CD14-positive monocyte (primary cell): ENCODE measurements at regions not wholly inside any gene's neighbourhood (a gene's known extent, or its start where the extent isn't known, plus 50 kb on each side); places are given as distances from the start of the nearest gene placed in this dataset.
A peak's percentile ranks its signal among the peaks of the same experiment; 100 is the strongest.
"Not testable (repeated sequence)": the region's sequence is repeated elsewhere in the genome, so short reads cannot be mapped to it uniquely, and the experiment has no call there.

Experiments used
- DNase-seq, 3 donors: peaks; one replicate each; pipeline ENCODE4 v3.0.0-alpha.2; 2011 to 2022
- H2AFZ ChIP-seq: 2 replicates; pipeline ENCODE4 v1.6.0; 2012; ENCODE audit warnings: mild to moderate bottlenecking, low read depth, low read length, inconsistent platforms; ENCODE audit not compliant: insufficient read depth, poor library complexity, severe bottlenecking
- H3K27ac ChIP-seq, 2 donors: 1 replicate in 1 of 2; 2 replicates in 1 of 2; pipeline ENCODE4 v1.5.1; 2012 to 2013; ENCODE audit warnings: low read length in 2 of 2, control low read depth in 1 of 2, inconsistent platforms in 1 of 2, low read depth in 1 of 2, mild to moderate bottlenecking in 1 of 2
- H3K27me3 ChIP-seq, 2 donors: one replicate each; pipeline versions ENCODE4 v1.6.0 to v1.6.1; 2011 to 2013; ENCODE audit warnings: low read length in 2 of 2; ENCODE audit not compliant: control insufficient read depth in 2 of 2, insufficient read depth in 2 of 2
- H3K36me3 ChIP-seq, 2 donors: replicated peaks in 1 of 2; 1 replicate in 1 of 2; 2 replicates in 1 of 2; pipeline versions ENCODE4 v1.5.1 to v1.6.1; 2012 to 2013; ENCODE audit warnings: low read length in 2 of 2, control low read depth in 1 of 2, inconsistent platforms in 1 of 2, mild to moderate bottlenecking in 1 of 2; ENCODE audit not compliant: insufficient read depth in 2 of 2, control insufficient read depth in 1 of 2
- H3K4me1 ChIP-seq, 2 donors: 1 replicate in 1 of 2; 2 replicates in 1 of 2; pipeline versions ENCODE4 v1.5.1 to v1.6.1; 2012 to 2013; ENCODE audit warnings: low read length in 2 of 2, control low read depth in 1 of 2, inconsistent platforms in 1 of 2, mild to moderate bottlenecking in 1 of 2, moderate library complexity in 1 of 2; ENCODE audit not compliant: insufficient read depth in 2 of 2, control insufficient read depth in 1 of 2
- H3K4me2 ChIP-seq: replicated peaks from 2 replicates; pipeline ENCODE3; 2012; ENCODE audit warnings: low read length, moderate library complexity, mild to moderate bottlenecking; ENCODE audit not compliant: poor library complexity, severe bottlenecking; ENCODE audit errors: extremely low read depth
- H3K4me3 ChIP-seq, 3 experiments: fragments of 200-600 bp in 1 of 3; sonication (generic) in 1 of 3; replicated peaks in 1 of 3; 1 replicate in 2 of 3; 2 replicates in 1 of 3; pipeline ENCODE4 v1.5.1; 2011 to 2013; ENCODE audit warnings: low read length in 3 of 3, mild to moderate bottlenecking in 3 of 3, control low read depth in 2 of 3, low read depth in 2 of 3, inconsistent platforms in 1 of 3, moderate library complexity in 1 of 3
- H3K79me2 ChIP-seq: 2 replicates; pipeline ENCODE4 v1.6.0; 2012; ENCODE audit warnings: mild to moderate bottlenecking, control low read depth, inconsistent platforms, low read length, moderate library complexity; ENCODE audit not compliant: insufficient read depth
- H3K9ac ChIP-seq: 2 replicates; pipeline ENCODE4 v1.6.0; 2017; ENCODE audit warnings: low read length, mild to moderate bottlenecking; ENCODE audit not compliant: insufficient read depth, poor library complexity, severe bottlenecking
- H3K9me3 ChIP-seq, 2 donors: replicated peaks in 1 of 2; 1 replicate in 1 of 2; 2 replicates in 1 of 2; pipeline versions ENCODE4 v1.5.1 to v1.6.1; 2012 to 2013; ENCODE audit warnings: low read length in 2 of 2, control low read depth in 1 of 2; ENCODE audit not compliant: control insufficient read depth in 1 of 2, insufficient read depth in 1 of 2
- H4K20me1 ChIP-seq: 2 replicates; pipeline ENCODE4 v1.6.0; 2012; ENCODE audit warnings: mild to moderate bottlenecking, low read length, control low read depth, moderate library complexity; ENCODE audit not compliant: insufficient read depth
- H3K27ac Mint-ChIP-seq, 7 donors: one replicate each; pipeline ENCODE4 v1.8.0; 2020; ENCODE audit warnings: mild to moderate bottlenecking in 7 of 7, mixed read lengths in 7 of 7, moderate library complexity in 6 of 7, inconsistent platforms in 2 of 7
- H3K27me3 Mint-ChIP-seq, 3 donors: one replicate each; pipeline ENCODE4 v1.8.0; 2021 to 2022; ENCODE audit warnings: low read depth in 3 of 3, mild to moderate bottlenecking in 3 of 3, mixed read lengths in 3 of 3, moderate library complexity in 3 of 3, inconsistent platforms in 1 of 3
- H3K36me3 Mint-ChIP-seq, 2 donors: one replicate each; pipeline ENCODE4 v1.8.0; 2020; ENCODE audit warnings: mixed read lengths in 2 of 2, inconsistent platforms in 1 of 2, mild to moderate bottlenecking in 1 of 2
- H3K4me1 Mint-ChIP-seq: one replicate; pipeline ENCODE4 v1.8.0; 2020; ENCODE audit warnings: mild to moderate bottlenecking, mixed read lengths
- H3K4me3 Mint-ChIP-seq, 2 donors: one replicate each; pipeline ENCODE4 v1.8.0; 2020; ENCODE audit warnings: mild to moderate bottlenecking in 2 of 2, mixed read lengths in 2 of 2, moderate library complexity in 1 of 2
- H3K9me3 Mint-ChIP-seq, 7 donors: one replicate each; pipeline ENCODE4 v1.8.0; 2020 to 2022; ENCODE audit warnings: mixed read lengths in 7 of 7, mild to moderate bottlenecking in 6 of 7, moderate library complexity in 6 of 7, inconsistent platforms in 2 of 7
- WGBS: methylation state at CpG from one replicate; pipeline ENCODE4 v1.1.5; 2013; ENCODE audit warnings: missing lambda C conversion rate; ENCODE audit not compliant: insufficient coverage; 5-methylcytosine and 5-hydroxymethylcytosine counted together
- intact Hi-C, 2 donors: fragments of 100-400 bp; cut with micrococcal nuclease; formaldehyde crosslinking; loops; one replicate each; pipeline versions ENCODE4 v1.15.0 to v1.15.1; 2023
- TF ChIP-seq, protein P1 (sequence below): fragments of 200-600 bp; IDR thresholded peaks from one replicate; pipeline ENCODE4 v1.8.0; 2022; ENCODE audit warnings: antibody characterized with exemption, mild to moderate bottlenecking

DNA sequence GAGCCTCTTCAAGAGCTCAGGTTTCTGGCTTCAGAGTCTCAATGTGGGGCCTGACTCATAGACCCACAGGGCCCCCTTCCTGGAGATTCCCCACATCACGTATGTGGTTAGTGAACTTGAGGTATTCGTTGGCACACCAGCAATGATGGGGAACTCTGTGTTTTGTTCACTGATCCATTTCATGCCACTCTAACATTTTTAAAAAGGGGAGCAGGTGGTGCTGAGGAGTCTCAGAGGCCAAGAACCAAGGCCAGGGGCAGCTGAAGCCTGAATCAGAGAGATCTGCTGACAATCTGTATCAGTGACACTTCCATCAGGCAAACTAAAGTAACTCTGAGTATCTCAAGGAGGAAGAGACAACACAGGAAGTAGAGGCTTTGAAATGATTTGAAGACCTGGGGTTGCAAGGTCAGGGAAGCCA is 323.4 kb downstream of the VRK1 start:
- Mint-ChIP-seq H3K36me3 (no peaks in the 10 kb centered on the region), H3K4me3 (no peak overlapping the region), H3K27ac (no peak overlapping the region), H3K4me1 (peaks cover 1% of the 10 kb centered on the region), H3K27me3 (peaks cover 0 to 12% (median 8%) of the 10 kb centered on the region in 3 donors), H3K9me3 (peaks cover 0 to 2% (median 0%) of the 10 kb centered on the region in 7 donors)
- Histone ChIP-seq H4K20me1 (no peaks in the 10 kb centered on the region), H3K4me3 (no peak overlapping the region), H3K27me3 (no peaks in the 10 kb centered on the region), H2AFZ (no peak overlapping the region), H3K79me2 (no peaks in the 10 kb centered on the region), H3K36me3 (no peaks in the 10 kb centered on the region), H3K4me1 (no peaks in the 10 kb centered on the region), H3K27ac (no peak overlapping the region), H3K4me2 (no peak overlapping the region), H3K9me3 (no peaks in the 10 kb centered on the region), H3K9ac (no peak overlapping the region)
- intact Hi-C loops = no loop called here
- no CpG with 5 or more reads among the region's 2 CpGs for WGBS
- DNase-seq = no peak
- TF ChIP-seq, protein P1, sequence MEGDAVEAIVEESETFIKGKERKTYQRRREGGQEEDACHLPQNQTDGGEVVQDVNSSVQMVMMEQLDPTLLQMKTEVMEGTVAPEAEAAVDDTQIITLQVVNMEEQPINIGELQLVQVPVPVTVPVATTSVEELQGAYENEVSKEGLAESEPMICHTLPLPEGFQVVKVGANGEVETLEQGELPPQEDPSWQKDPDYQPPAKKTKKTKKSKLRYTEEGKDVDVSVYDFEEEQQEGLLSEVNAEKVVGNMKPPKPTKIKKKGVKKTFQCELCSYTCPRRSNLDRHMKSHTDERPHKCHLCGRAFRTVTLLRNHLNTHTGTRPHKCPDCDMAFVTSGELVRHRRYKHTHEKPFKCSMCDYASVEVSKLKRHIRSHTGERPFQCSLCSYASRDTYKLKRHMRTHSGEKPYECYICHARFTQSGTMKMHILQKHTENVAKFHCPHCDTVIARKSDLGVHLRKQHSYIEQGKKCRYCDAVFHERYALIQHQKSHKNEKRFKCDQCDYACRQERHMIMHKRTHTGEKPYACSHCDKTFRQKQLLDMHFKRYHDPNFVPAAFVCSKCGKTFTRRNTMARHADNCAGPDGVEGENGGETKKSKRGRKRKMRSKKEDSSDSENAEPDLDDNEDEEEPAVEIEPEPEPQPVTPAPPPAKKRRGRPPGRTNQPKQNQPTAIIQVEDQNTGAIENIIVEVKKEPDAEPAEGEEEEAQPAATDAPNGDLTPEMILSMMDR = no peak

DNA sequence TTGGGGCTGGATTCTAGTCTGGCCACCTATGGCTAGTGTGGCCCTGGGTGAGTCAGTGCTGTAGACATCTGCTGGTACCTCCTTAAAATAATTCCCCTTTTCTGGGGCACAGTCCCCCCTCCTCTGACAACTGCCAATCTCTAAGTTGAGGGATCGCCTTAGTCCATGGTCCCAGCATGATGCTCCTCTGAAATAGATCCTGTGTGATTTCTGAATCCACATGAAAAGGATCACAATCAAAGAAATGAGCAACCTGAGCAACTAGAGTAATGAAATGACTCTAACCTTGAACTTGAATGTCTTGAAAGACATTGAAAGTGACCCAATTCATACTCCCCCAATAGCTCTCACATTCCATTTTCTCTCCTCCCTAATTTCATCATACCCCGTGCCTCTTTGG is 332.5 kb downstream of the VRK1 start:
- Histone ChIP-seq H3K4me2 (no peak overlapping the region), H4K20me1 (no peaks in the 10 kb centered on the region), H3K36me3 (no peaks in the 10 kb centered on the region), H3K4me1 (no peaks in the 10 kb centered on the region), H3K9me3 (peaks cover 0 to 12% of the 10 kb centered on the region in 2 donors), H3K4me3 (no peak overlapping the region), H3K27me3 (no peaks in the 10 kb centered on the region), H3K27ac (no peak overlapping the region), H3K79me2 (no peaks in the 10 kb centered on the region), H2AFZ (no peak overlapping the region), H3K9ac (no peak overlapping the region)
- Mint-ChIP-seq H3K4me3 (no peak overlapping the region), H3K9me3 (peaks cover 0 to 11% (median 6%) of the 10 kb centered on the region in 7 donors), H3K27ac (peak overlapping the region in 1 of 7 donors; percentile 4), H3K4me1 (no peaks in the 10 kb centered on the region), H3K27me3 (peaks cover 0 to 3% (median 2%) of the 10 kb centered on the region in 3 donors), H3K36me3 (no peaks in the 10 kb centered on the region)
- 94% methylated on average over 1 of the region's 2 CpGs for WGBS
- intact Hi-C loops = no loop called here
- no peak for DNase-seq
- TF ChIP-seq, protein P1 = no peak

DNA sequence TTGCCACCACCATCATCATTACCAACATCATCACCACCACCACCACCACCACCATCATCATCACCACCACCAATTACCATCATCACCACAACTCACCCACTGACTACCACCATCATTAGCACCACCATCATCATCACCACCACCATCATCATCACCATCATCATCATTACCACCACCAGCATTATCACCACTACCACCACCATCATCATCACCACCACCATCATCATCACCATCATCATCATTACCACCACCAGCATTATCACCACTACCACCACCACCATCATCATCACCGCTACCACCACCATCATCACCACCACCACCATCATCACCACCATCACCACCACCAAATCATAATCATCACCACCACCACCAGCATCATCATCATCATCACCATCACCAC is 338.7 kb downstream of the VRK1 start:
- H4K20me1 ChIP-seq, H3K27ac ChIP-seq, H3K4me1 Mint-ChIP-seq, H3K4me3 Mint-ChIP-seq, H3K36me3 Mint-ChIP-seq, H3K36me3 ChIP-seq, DNase-seq, H3K4me1 ChIP-seq, H2AFZ ChIP-seq, H3K9ac ChIP-seq, H3K27me3 Mint-ChIP-seq, intact Hi-C loops, H3K79me2 ChIP-seq, H3K27ac Mint-ChIP-seq, H3K4me2 ChIP-seq, H3K4me3 ChIP-seq, H3K9me3 ChIP-seq, H3K27me3 ChIP-seq: not testable (repeated sequence)
- peaks cover 0 to 12% (median 6%) of the 10 kb centered on the region in 7 donors for H3K9me3 Mint-ChIP-seq
- WGBS = 86% methylated on average over 1 of the region's 1 CpG
